ENCODE measurements at regions not wholly inside any gene's neighbourhood (a gene's known extent, or its start where the extent isn't known, plus 50 kb on each side); places are given as distances from the start of the nearest gene placed in this dataset.
"Not testable (repeated sequence)": the region's sequence is repeated elsewhere in the genome, so short reads cannot be mapped to it uniquely, and the experiment has no call there.

GRCh38 chr7:76117306-76117991 lies 69.5 kb downstream of the MDH2 start:
- not testable (repeated sequence) for TF ChIP-seq CTCF (IDR thresholded peaks at IDR 0.05 in 2 of 3, conservative IDR thresholded peaks at IDR 0.05 in 1 of 3; ENCODE audit: borderline replicate concordance in 1 of 3, insufficient read depth in 1 of 3, low read depth in 2 of 3, low read length in 2 of 3); POLR2AphosphoS5 (IDR thresholded peaks at IDR 0.05; ENCODE audit: low read depth, low read length); CEBPB (IDR thresholded peaks at IDR 0.05; ENCODE audit: low read depth)
